GM21390 (cell line): ENCODE measurements at regions not wholly inside any gene's neighbourhood (a gene's known extent, or its start where the extent isn't known, plus 50 kb on each side); places are given as distances from the start of the nearest gene placed in this dataset.
A peak's percentile ranks its signal among the peaks of the same experiment; 100 is the strongest.

Source experiments
- ATAC-seq: cut with Tn5 transposase; IDR thresholded peaks from one replicate; pipeline ENCODE4 v1.9.1; 2021; ENCODE audit not compliant: unreplicated experiment

GRCh38 chr6:74134327-74134726 is 438.3 kb downstream of the CD109 start:
- ATAC-seq: no peak

- ATAC-seq: no peak
These were observed 437.1 kb downstream of the CD109 start for GRCh38 chr6:74133073-74133472.

DNA sequence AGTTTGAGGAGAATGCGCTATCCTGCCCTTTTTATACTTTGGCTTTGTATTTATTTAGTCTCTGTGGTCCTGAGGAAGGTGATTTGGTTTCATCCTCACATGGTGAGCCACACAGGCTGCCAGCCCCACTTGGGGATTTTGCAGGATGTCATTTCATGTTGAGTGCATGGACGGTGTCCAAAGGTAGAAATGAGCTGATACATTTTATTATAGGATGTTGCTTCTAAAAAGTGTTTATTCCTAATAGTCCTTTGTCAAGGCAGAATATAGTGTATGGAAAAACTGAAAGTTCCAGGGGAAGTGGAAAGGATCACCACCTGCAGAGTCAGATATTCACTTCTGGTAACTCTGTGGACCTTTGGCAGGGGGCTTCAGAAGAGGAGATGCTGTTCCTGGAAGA is 434.6 kb downstream of the CD109 start:
- ATAC-seq: no peak

GRCh38 chr6:74128536-74128935 is 432.5 kb downstream of the CD109 start:
- ATAC-seq: no peak

DNA sequence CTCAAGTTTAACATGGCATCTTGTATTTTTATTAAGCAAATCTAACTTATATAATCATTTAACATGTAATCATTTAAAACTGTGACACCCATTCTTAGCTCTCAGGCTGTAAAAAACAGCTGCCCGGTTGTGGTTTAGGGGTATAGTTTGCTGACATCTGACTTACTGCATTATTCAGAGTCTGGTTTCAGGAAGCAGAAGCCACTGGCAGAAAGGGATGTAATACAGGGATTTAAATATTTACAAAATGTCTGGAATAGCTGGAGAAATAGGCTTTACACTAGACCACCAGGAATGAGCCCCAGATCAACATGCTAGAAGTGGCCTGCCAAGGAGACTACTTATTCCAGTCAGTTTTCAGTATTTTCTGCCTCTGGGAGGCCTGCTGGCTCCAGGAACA is 421.1 kb downstream of the CD109 start:
- ATAC-seq: no peak

DNA sequence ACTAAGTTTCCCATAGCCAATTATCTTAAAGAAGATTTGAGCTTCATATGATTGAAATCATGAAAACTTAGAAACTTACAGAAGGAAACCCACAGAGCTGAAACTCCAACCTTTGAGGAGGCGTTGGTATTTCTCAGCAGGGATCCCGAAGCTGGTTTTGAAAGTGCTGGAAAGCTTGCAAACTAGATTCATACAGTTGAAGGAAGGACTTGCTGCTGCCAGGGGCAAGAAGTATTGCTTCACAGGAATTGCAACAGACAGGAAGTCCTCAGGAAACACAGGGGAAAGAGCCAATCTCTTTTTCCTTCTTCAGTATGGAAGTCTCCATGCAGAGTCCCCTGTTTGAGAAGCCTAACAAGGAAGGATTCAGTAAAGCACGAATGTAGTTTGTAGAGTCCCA is 419.7 kb downstream of the CD109 start:
- ATAC-seq: no peak

DNA sequence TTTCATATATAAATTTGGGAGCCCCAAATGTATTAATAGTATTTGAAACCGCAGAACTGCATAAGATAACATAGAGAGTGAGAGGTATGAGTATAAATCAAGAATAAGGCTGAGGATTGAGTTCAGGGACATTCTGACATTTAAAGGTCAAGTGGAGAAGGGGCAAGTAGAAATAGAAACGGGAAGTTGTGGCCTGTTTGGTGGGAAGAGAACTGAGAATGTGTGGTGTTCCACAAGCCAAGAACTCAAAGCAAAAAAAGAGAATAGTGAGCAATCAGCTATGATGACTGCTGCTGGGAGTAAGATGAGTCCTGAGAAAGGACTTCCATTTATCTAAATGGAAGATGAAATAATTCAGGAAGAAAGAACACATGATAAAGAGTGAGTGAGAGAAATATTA is 418.4 kb downstream of the CD109 start:
- ATAC-seq: no peak

DNA sequence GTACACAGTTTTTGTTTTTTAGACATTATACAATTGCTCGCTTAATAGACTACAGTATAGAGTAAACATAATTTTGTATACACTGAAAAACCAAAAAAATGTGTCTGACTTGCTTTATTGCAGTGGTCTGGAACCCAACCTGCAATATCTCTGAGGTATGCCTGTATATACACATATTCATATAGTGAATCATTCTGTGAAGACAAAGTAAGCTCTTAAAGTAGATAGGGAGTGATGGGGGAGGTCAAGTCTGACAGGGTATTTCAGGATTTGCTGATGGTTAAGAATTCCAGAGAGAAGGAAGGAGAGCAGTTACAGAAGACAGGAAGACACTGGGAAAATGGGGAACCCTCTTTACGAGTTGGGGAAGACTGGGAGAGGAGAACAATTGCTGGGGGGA is 417.9 kb downstream of the CD109 start:
- no peak for ATAC-seq

- ATAC-seq: no peak
These were observed 407.4 kb downstream of the CD109 start for GRCh38 chr6:74103417-74103816.

DNA sequence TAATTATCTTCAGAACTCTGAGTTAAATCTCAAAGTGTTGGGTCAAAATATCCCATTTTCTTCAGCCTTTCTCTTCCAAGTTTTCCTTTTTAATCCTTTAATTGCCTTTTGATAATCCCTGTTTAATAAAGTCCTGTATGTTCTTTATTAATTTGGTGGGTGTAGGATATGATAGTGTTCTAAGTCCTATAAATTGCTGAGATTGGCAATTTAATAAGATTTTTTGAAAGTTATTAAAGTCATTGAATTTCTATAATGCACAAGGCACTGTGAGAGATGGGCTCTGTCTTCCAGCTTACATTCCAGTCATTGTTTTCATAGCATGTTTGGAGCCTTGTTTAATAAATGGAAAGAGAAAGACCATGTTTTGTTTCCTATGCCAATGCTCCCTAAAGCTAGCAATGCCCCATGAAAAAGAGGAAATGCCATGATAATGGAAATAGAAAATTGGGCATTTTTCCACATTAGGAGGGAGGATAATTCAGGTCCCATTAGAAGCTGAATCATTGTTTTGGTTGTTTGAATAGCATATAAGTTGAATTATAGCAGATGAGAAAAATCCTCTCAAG is 404.8 kb downstream of the CD109 start:
- ATAC-seq: no peak

DNA sequence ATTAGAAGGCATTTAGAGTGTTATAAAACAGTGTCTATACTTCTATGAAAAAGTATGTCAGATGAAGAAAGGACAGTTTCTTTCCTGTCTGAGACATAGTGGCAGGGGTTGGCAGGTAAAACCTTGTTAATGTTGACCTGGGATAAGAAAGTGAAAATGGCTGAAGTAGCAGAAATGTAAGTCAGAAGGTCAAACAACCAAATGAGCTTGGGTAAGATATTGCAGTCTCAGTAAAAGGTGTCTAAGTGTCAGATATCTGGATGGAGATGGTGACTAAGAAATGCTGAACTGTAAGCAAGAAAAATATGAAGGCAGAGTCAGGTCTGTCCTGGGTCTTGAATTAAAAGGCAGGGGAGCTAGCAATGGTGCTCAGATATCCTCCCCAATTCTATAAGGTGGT is 400.3 kb downstream of the CD109 start:
- ATAC-seq: no peak

GRCh38 chr6:74093361-74093760 is 397.4 kb downstream of the CD109 start:
- ATAC-seq: no peak

- ATAC-seq: no peak
These were observed 395.8 kb downstream of the CD109 start for GRCh38 chr6:74091794-74092157.

GRCh38 chr6:74091136-74091793 is 395.3 kb downstream of the CD109 start:
- ATAC-seq: peak; percentile 69

GRCh38 chr6:74087899-74088298 is 391.9 kb downstream of the CD109 start:
- no peak for ATAC-seq

DNA sequence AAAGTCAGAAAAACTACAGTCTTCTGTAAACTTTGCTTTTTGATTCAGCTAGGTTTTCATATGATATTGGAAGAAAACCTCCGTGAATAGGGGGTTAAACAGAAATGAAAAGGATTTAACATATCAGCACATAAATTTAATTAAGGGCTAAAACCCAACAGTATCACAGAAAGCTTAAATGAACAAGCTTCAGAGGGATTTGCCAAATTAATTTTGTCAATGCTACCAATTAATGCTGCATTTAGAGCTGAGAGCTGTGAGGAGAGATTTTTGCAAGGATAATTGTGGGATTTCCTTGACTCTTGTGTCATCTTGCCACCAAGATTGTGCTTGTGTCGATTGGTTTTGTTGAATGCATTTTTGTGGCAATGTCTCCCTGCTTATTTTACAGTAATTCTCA is 379.9 kb downstream of the CD109 start:
- no peak for ATAC-seq

DNA sequence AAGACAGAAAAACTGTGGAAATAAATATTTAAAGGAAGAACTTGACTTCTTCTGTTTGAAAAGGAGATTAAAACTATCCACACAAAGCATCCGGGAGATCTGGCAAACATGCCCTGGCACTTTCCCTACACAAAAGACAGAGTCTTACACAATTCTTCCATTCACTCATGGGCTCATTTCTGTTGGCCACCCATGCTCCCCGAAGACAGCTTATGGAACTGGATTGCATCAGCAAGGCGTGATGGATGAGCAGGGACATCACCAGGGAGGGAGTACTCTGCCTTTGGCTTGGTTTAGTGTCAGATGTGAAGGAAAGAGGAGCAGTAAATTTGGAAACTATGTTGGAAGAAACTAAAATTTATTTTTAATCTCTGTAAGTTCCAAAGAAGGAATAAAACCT is 379.3 kb downstream of the CD109 start:
- no peak for ATAC-seq

DNA sequence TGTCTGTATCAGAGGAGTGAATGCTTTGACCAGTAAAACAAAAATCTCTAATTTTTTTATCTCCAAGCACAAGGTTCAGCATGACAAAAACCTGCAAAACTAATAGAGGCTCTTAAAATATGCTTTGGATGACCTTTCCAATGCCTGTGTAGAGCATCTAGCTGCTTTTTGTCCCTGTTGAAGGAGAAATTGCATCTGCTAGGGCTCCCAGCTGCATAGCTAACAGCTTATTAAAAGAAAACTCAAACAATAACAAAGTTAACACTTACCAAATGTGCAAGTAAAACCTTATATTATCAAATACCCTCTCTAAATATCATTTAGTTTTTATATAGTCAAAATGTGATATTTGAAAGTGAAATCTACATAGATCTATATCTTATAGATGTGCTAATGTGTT is 378.6 kb downstream of the CD109 start:
- no peak for ATAC-seq

- no peak for ATAC-seq
These were observed 378.0 kb downstream of the CD109 start for GRCh38 chr6:74073999-74074398.

DNA sequence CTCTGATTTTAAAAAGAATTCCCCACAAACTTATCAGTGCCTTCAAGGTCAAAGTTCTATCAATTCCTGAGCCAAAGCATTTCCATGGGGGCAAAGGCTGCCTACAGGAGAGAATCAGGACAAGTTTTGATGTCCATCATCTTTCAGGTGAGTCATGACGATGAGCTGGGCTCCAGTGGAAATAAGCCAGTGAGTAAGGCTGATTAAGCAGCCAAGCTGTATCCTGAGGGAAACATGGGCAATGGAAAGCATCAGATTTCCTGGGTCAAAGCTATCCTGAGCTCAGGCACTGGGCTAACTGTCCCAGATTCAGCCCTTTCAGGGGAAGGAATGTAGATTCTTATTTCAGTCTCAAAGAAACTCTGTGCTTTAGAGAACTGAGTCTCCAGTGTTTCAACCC is 377.4 kb downstream of the CD109 start:
- ATAC-seq: no peak

DNA sequence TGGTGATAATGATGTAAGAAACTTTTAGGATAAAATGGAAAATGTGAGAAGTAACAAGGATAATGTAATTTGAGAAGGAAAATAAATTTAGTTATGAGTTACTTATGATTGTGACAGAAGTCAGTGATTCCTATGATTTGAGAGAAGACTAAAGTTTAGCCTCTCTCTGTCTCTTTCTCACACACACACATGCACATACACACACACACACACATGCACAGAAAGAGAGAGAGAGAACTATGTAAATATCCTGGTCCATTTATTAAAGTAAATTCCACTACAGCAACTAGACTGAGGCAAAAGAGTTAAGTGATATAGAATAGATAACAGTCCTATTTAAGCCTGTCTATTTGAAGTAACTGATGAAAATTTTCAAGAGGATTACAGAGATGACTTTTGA is 375.2 kb downstream of the CD109 start:
- no peak for ATAC-seq

- no peak for ATAC-seq
These were observed 374.7 kb downstream of the CD109 start for GRCh38 chr6:74070711-74071110.

- ATAC-seq: no peak
These were observed 374.1 kb downstream of the CD109 start for GRCh38 chr6:74070091-74070490.
